H9 (cell line): ENCODE measurements at regions not wholly inside any gene's neighbourhood (a gene's known extent, or its start where the extent isn't known, plus 50 kb on each side); places are given as distances from the start of the nearest gene placed in this dataset.

Experiments used
- DNase-seq: peaks from one replicate; pipeline ENCODE4 v3.0.0-alpha.2; 2017
- H2AFZ ChIP-seq: one replicate; pipeline ENCODE4 v1.6.1; 2013; ENCODE audit warnings: mild to moderate bottlenecking, low read length, control low read depth, moderate library complexity
- H2AK5ac ChIP-seq: 2 replicates; pipeline ENCODE4 v1.6.1; 2013; ENCODE audit warnings: low read length, control low read depth, mixed read lengths; ENCODE audit not compliant: insufficient read length
- H2BK120ac ChIP-seq: one replicate; pipeline ENCODE4 v1.6.1; 2013; ENCODE audit warnings: low read depth, mild to moderate bottlenecking, low read length, control low read depth, inconsistent platforms; ENCODE audit not compliant: poor library complexity, severe bottlenecking
- H2BK12ac ChIP-seq: 2 replicates; pipeline ENCODE4 v1.6.1; 2013; ENCODE audit warnings: low read length, control low read depth, mixed read lengths, low read depth; ENCODE audit not compliant: insufficient read length
- H2BK15ac ChIP-seq: 2 replicates; pipeline ENCODE4 v1.6.1; 2013; ENCODE audit warnings: low read depth, low read length, control low read depth
- H2BK20ac ChIP-seq: one replicate; pipeline ENCODE4 v1.6.1; 2013; ENCODE audit warnings: low read depth, mild to moderate bottlenecking, low read length, control low read depth, inconsistent platforms; ENCODE audit not compliant: poor library complexity, severe bottlenecking
- H2BK5ac ChIP-seq: 2 replicates; pipeline ENCODE4 v1.6.1; 2013; ENCODE audit warnings: low read length, control low read depth, mixed read lengths; ENCODE audit not compliant: insufficient read length
- H3K14ac ChIP-seq: 2 replicates; pipeline ENCODE4 v1.6.1; 2013; ENCODE audit warnings: low read length, control low read depth; ENCODE audit not compliant: insufficient read depth
- H3K18ac ChIP-seq: 2 replicates; pipeline ENCODE4 v1.6.1; 2013; ENCODE audit warnings: low read depth, mild to moderate bottlenecking, mixed read lengths, low read length, control low read depth; ENCODE audit not compliant: insufficient read length
- H3K23ac ChIP-seq: 2 replicates; pipeline ENCODE4 v1.6.1; 2013; ENCODE audit warnings: low read length, control low read depth, mixed read lengths, low read depth; ENCODE audit not compliant: insufficient read length
- H3K23me2 ChIP-seq: 2 replicates; pipeline ENCODE4 v1.6.1; 2013; ENCODE audit warnings: low read depth, mild to moderate bottlenecking, mixed read lengths, low read length, control low read depth; ENCODE audit not compliant: insufficient read length, poor library complexity, severe bottlenecking
- H3K27ac ChIP-seq: 2 replicates; pipeline ENCODE4 v1.5.1; 2013; ENCODE audit warnings: low read length, control low read depth, mixed read lengths, low read depth; ENCODE audit not compliant: insufficient read length
- H3K27me3 ChIP-seq: 2 replicates; pipeline ENCODE4 v1.6.1; 2013; ENCODE audit warnings: low read length, control low read depth, inconsistent platforms; ENCODE audit not compliant: insufficient read depth
- H3K4ac ChIP-seq: 2 replicates; pipeline ENCODE4 v1.6.1; 2013; ENCODE audit warnings: low read depth, mild to moderate bottlenecking, control low read depth, inconsistent platforms, low read length, moderate library complexity
- H3K4me1 ChIP-seq: 2 replicates; pipeline ENCODE4 v1.6.1; 2013; ENCODE audit warnings: low read length, control low read depth, inconsistent platforms; ENCODE audit not compliant: insufficient read depth
- H3K4me2 ChIP-seq: 2 replicates; pipeline ENCODE4 v1.6.1; 2013; ENCODE audit warnings: low read length, control low read depth, mixed read lengths; ENCODE audit not compliant: insufficient read length, insufficient read depth
- H3K56ac ChIP-seq: 2 replicates; pipeline ENCODE4 v1.6.1; 2013; ENCODE audit warnings: low read depth, mild to moderate bottlenecking, mixed read lengths, low read length, control low read depth; ENCODE audit not compliant: insufficient read length
- H3K79me1 ChIP-seq: 2 replicates; pipeline ENCODE4 v1.6.1; 2013; ENCODE audit warnings: low read depth, mild to moderate bottlenecking, moderate library complexity, low read length, control low read depth, inconsistent platforms; ENCODE audit not compliant: insufficient read depth, poor library complexity, severe bottlenecking
- H3K79me2 ChIP-seq: 2 replicates; pipeline ENCODE4 v1.6.1; 2013; ENCODE audit warnings: low read length, control low read depth, inconsistent platforms; ENCODE audit not compliant: insufficient read depth
- H3K9ac ChIP-seq: 2 replicates; pipeline ENCODE4 v1.6.1; 2013; ENCODE audit warnings: low read length, control low read depth, mixed read lengths; ENCODE audit not compliant: insufficient read length; ENCODE audit errors: extremely low read depth
- H3K9me3 ChIP-seq: one replicate; pipeline ENCODE4 v1.6.1; 2013; ENCODE audit warnings: low read depth, low read length, inconsistent platforms; ENCODE audit not compliant: control insufficient read depth
- H3T11ph ChIP-seq: one replicate; pipeline ENCODE4 v1.6.1; 2013; ENCODE audit warnings: mild to moderate bottlenecking, low read length, control low read depth, inconsistent platforms
- H4K20me1 ChIP-seq: one replicate; pipeline ENCODE4 v1.6.1; 2013; ENCODE audit not compliant: control insufficient read depth, insufficient read length, insufficient read depth
- H4K5ac ChIP-seq: 2 replicates; pipeline ENCODE4 v1.6.1; 2013; ENCODE audit warnings: low read depth, mild to moderate bottlenecking, mixed read lengths, low read length, control low read depth; ENCODE audit not compliant: insufficient read length
- H4K8ac ChIP-seq: replicated peaks from 2 replicates; pipeline ENCODE4 v1.6.1; 2013; ENCODE audit warnings: low read length, control low read depth, mixed read lengths, low read depth; ENCODE audit not compliant: insufficient read length
- H4K91ac ChIP-seq: 2 replicates; pipeline ENCODE4 v1.6.1; 2013; ENCODE audit warnings: low read depth, mild to moderate bottlenecking, moderate library complexity, mixed read lengths, low read length, control low read depth; ENCODE audit not compliant: insufficient read length
- H3K27ac Mint-ChIP-seq, 3 experiments: 2 replicates in 2 of 3; 3 replicates in 1 of 3; pipeline ENCODE4 v1.8.0; 2020 to 2021; ENCODE audit warnings: mixed read lengths in 3 of 3, mild to moderate bottlenecking in 1 of 3, moderate library complexity in 1 of 3
- H3K27me3 Mint-ChIP-seq: 2 replicates; pipeline ENCODE4 v1.8.0; 2021; ENCODE audit warnings: low read depth, mild to moderate bottlenecking, moderate library complexity, mixed read lengths
- H3K36me3 Mint-ChIP-seq, 3 experiments: 2 replicates in 2 of 3; 3 replicates in 1 of 3; pipeline ENCODE4 v1.8.0; 2020 to 2021; ENCODE audit warnings: low read depth in 3 of 3, mixed read lengths in 3 of 3; ENCODE audit not compliant: insufficient read depth in 1 of 3
- H3K4me1 Mint-ChIP-seq, 2 experiments: 2 replicates each; pipeline ENCODE4 v1.8.0; 2020; ENCODE audit warnings: mixed read lengths in 2 of 2
- H3K4me3 Mint-ChIP-seq, 2 experiments: 2 replicates in 1 of 2; 3 replicates in 1 of 2; pipeline ENCODE4 v1.8.0; 2020 to 2021; ENCODE audit warnings: mild to moderate bottlenecking in 2 of 2, mixed read lengths in 2 of 2, moderate library complexity in 1 of 2
- H3K9me3 Mint-ChIP-seq, 2 experiments: 2 replicates in 1 of 2; 3 replicates in 1 of 2; pipeline ENCODE4 v1.8.0; 2020; ENCODE audit warnings: mild to moderate bottlenecking in 2 of 2, mixed read lengths in 2 of 2, moderate library complexity in 1 of 2
- CTCF ChIP-seq: fragments of 200-600 bp; sonication (generic); conservative IDR thresholded peaks from 3 replicates; pipeline ENCODE4 v1.8.0; 2021; ENCODE audit warnings: antibody characterized with exemption, mild to moderate bottlenecking
- WGBS: extraction: QIAGEN DNeasy Blood & Tissue Kit; methylation state at CpG from one replicate; pipeline ENCODE4 v1.1.7; 2013; ENCODE audit warnings: missing lambda C conversion rate, low lambda C conversion rate, mixed read lengths; ENCODE audit not compliant: insufficient read length; ENCODE audit errors: extremely low coverage; 5-methylcytosine and 5-hydroxymethylcytosine counted together

- Histone ChIP-seq H3K4me2 (no peak overlapping the region), H4K8ac (no peak overlapping the region), H3K27me3 (no peaks in the 10 kb centered on the region), H3K9ac (no peak overlapping the region), H3T11ph (no peak overlapping the region), H3K27ac (no peak overlapping the region), H3K4ac (no peak overlapping the region), H3K79me1 (no peaks in the 10 kb centered on the region), H2BK5ac (no peak overlapping the region), H3K79me2 (no peaks in the 10 kb centered on the region), H3K56ac (no peak overlapping the region), H2AFZ (no peak overlapping the region), H3K9me3 (no peaks in the 10 kb centered on the region), H3K23me2 (no peaks in the 10 kb centered on the region), H4K5ac (no peak overlapping the region), H4K91ac (no peak overlapping the region), H3K14ac (no peak overlapping the region), H3K23ac (no peak overlapping the region), H3K18ac (no peak overlapping the region), H2BK20ac (no peak overlapping the region), H4K20me1 (no peaks in the 10 kb centered on the region), H2BK12ac (no peak overlapping the region), H2AK5ac (no peak overlapping the region), H3K4me1 (no peaks in the 10 kb centered on the region), H2BK120ac (no peak overlapping the region), H2BK15ac (no peak overlapping the region)
- H3K4me3 Mint-ChIP-seq: no peak overlapping the region
- DNase-seq: no peak
- H3K36me3 Mint-ChIP-seq: no peaks in the 10 kb centered on the region
- no peaks in the 10 kb centered on the region; a peak in 1 of 5 replicates for H3K9me3 Mint-ChIP-seq
- no CpG with 5 or more reads among the region's 1 CpG for WGBS
- no peak overlapping the region for H3K27ac Mint-ChIP-seq
- TF ChIP-seq CTCF: no peak
- no peaks in the 10 kb centered on the region for H3K4me1 Mint-ChIP-seq
- no peaks in the 10 kb centered on the region for H3K27me3 Mint-ChIP-seq
Measured at GRCh38 chr5:156169495-156169894, 157.5 kb upstream of the SGCD start.
